ENCODE measurements at regions not wholly inside any gene's neighbourhood (a gene's known extent, or its start where the extent isn't known, plus 50 kb on each side); places are given as distances from the start of the nearest gene placed in this dataset.

DNA sequence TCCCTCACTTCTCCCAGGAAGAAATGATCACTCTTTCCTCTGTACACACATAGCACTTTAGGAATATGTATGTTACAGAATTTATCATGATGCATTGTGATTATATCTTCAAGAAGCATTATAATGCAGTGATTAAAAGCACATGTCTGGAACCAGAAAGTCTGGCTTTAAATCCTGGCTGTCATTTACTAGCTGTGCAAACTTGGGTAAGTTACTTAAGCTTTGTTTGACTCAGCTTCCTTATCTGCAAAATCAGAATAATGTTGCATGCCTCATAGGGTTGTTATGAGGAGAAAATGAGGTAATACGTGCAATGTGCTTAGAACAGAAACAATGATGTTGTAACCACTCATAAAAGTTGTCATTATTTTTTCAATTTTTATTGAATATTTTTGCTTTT lies 156.3 kb upstream of the ZKSCAN2 start:
- TF ChIP-seq, protein P1, sequence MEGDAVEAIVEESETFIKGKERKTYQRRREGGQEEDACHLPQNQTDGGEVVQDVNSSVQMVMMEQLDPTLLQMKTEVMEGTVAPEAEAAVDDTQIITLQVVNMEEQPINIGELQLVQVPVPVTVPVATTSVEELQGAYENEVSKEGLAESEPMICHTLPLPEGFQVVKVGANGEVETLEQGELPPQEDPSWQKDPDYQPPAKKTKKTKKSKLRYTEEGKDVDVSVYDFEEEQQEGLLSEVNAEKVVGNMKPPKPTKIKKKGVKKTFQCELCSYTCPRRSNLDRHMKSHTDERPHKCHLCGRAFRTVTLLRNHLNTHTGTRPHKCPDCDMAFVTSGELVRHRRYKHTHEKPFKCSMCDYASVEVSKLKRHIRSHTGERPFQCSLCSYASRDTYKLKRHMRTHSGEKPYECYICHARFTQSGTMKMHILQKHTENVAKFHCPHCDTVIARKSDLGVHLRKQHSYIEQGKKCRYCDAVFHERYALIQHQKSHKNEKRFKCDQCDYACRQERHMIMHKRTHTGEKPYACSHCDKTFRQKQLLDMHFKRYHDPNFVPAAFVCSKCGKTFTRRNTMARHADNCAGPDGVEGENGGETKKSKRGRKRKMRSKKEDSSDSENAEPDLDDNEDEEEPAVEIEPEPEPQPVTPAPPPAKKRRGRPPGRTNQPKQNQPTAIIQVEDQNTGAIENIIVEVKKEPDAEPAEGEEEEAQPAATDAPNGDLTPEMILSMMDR (IDR thresholded peaks at IDR 0.05; ENCODE audit: low read depth, low read length), result no peak

DNA sequence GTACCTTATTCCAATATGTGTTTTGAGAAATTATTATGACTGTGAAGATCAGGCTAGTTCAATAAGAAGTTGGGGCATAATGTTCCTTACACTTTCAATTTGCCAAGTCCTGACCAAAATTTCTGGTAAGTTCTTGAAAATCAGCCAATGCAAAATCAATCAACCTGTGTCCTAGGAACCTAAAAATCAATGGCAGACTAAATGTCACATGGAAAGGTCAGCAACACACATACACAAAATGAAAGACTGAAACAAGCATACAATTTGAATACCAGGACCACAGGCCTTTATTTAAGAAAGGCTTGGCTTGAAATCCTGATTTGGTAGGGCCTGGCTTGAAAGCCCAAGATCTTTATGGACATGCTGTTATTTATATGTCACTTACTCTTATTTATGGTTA lies 155.5 kb upstream of the ZKSCAN2 start:
- TF ChIP-seq, protein P1 (IDR thresholded peaks at IDR 0.05; ENCODE audit: low read depth, low read length), result no peak
- H3K9me3 ChIP-seq (ENCODE audit: control insufficient read depth, insufficient read depth, low read length), result peaks cover 11% of the 10 kb centered on the region; the same call in 1 of the 2 replicates
- ChIA-PET CTCF (no interaction called here), POLR2A (no interaction called here)
- H3K4me3 ChIP-seq (ENCODE audit: low read depth, low read length), result no peak overlapping the region
- DNase-seq (ENCODE audit: low read depth, low spot score), result no peak
- no peak overlapping the region for H3K27ac ChIP-seq (ENCODE audit: low read depth, low read length)
- no peaks in the 10 kb centered on the region for H3K27me3 ChIP-seq (ENCODE audit: control insufficient read depth, insufficient read depth, low read length)

More for the DNA sequence above, 156.3 kb upstream of the ZKSCAN2 start:
- peaks cover 9% of the 10 kb centered on the region; the same call in 1 of the 2 replicates for H3K9me3 ChIP-seq (ENCODE audit: control insufficient read depth, insufficient read depth, low read length)
- no peak for DNase-seq (ENCODE audit: low read depth, low spot score)
- H3K27me3 ChIP-seq (ENCODE audit: control insufficient read depth, insufficient read depth, low read length), result no peaks in the 10 kb centered on the region
- ChIA-PET POLR2A (no interaction called here), CTCF (no interaction called here)
- H3K27ac ChIP-seq (ENCODE audit: low read depth, low read length), result no peak overlapping the region
- H3K4me3 ChIP-seq (ENCODE audit: low read depth, low read length), result no peak overlapping the region

DNA sequence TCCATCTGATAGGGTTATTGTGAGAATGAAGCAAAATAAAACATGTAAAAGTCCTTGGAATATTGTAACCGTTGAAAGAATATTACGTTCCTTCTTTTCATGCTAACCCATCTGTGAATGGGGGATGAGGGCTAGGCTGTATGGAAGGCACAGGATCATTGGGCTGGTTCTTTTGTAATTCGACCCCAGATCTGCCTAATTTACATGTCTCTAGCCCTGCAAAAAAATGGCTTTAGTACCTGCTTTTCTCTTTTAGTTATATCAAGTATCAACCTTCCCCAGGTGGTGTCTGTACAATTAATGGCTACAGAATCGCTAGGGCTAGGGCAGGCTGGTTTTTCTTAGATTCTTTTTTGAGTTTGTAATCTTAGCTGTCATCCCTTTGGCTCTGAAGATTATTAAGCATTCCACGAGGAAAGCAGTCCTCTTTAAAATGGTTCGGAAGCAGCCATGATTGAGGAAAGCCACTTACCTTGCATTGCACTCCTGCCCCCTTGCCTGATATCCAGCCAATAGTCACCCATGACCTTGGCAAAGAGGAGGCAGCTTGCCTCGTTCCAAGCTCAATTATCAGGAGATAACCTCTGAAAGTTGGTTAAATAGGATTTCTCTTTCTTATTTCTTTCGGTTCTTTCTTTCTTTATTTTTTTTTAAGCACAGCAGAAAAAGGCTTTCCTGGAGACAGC lies 153.9 kb upstream of the ZKSCAN2 start:
- POLR2A ChIA-PET, result no interaction called here
- TF ChIP-seq, protein P1 (IDR thresholded peaks at IDR 0.05; ENCODE audit: low read depth, low read length), result no peak
- H3K27me3 ChIP-seq (ENCODE audit: control insufficient read depth, insufficient read depth, low read length), result no peaks in the 10 kb centered on the region
- H3K4me3 ChIP-seq (ENCODE audit: low read depth, low read length), result no peak overlapping the region
- H3K9me3 ChIP-seq (ENCODE audit: control insufficient read depth, insufficient read depth, low read length), result peaks cover 11% of the 10 kb centered on the region; the same call in 1 of the 2 replicates
- no peak for DNase-seq (ENCODE audit: low read depth, low spot score)
- CTCF ChIA-PET, result no interaction called here
- H3K27ac ChIP-seq (ENCODE audit: low read depth, low read length), result no peak overlapping the region

DNA sequence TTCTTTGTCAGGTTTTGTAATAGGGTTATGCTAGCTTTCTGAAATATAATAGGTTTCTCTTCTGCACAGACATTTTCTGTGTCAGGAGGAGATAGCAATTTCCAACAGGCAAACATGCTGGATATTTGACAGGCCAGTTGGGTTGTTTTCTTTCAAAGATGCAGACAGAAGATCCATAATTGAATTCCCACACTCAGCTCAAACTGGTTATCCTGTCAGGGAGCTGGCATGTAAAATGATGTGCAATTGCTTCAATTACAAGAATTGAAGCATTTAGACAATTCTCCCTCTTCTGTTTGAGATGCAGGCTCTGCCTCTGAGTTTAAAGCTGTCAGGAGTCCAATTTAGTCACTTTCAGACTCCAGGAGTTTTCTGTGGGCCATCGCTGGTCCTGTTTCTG lies 146.2 kb upstream of the ZKSCAN2 start:
- Histone ChIP-seq H3K4me3 (ENCODE audit: low read depth, low read length) (no peak overlapping the region), H3K9me3 (ENCODE audit: control insufficient read depth, insufficient read depth, low read length) (peaks cover 15% of the 10 kb centered on the region), H3K27me3 (ENCODE audit: control insufficient read depth, insufficient read depth, low read length) (no peaks in the 10 kb centered on the region), H3K27ac (ENCODE audit: low read depth, low read length) (no peak overlapping the region)
- POLR2A ChIA-PET, result no interaction called here
- DNase-seq (ENCODE audit: low read depth, low spot score), result no peak
- TF ChIP-seq, protein P1 (IDR thresholded peaks at IDR 0.05; ENCODE audit: low read depth, low read length), result no peak
- CTCF ChIA-PET, result no interaction called here

DNA sequence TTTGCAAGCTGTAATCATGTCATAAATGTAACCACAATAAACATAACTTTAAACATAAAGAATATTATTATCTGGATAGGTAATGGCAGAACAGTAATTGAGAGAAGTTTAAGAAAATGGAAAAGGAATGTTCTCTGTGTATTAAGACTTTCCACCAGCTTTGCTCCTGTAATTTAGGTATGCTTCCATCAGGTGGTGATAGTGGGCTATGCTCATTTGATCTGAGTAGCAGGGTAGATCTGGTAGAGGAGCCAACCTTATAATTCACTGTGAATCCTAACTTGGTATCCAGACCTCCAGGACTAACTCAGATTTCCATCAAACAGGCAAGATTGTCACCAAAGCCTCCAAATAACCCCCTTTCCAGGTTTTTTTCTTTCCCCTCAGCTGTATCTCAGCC lies 137.9 kb upstream of the ZKSCAN2 start:
- TF ChIP-seq, protein P1 (IDR thresholded peaks at IDR 0.05; ENCODE audit: low read depth, low read length), result no peak
- POLR2A ChIA-PET, result no interaction called here
- CTCF ChIA-PET, result no interaction called here
- Histone ChIP-seq H3K27me3 (ENCODE audit: control insufficient read depth, insufficient read depth, low read length) (no peaks in the 10 kb centered on the region), H3K4me3 (ENCODE audit: low read depth, low read length) (no peak overlapping the region), H3K9me3 (ENCODE audit: control insufficient read depth, insufficient read depth, low read length) (peaks cover 4% of the 10 kb centered on the region; the same call in 1 of the 2 replicates), H3K27ac (ENCODE audit: low read depth, low read length) (no peak overlapping the region)
- no peak for DNase-seq (ENCODE audit: low read depth, low spot score)

Measured in AG04450 (cell line).